ENCODE measurements at regions not wholly inside any gene's neighbourhood (a gene's known extent, or its start where the extent isn't known, plus 50 kb on each side); places are given as distances from the start of the nearest gene placed in this dataset.

DNA sequence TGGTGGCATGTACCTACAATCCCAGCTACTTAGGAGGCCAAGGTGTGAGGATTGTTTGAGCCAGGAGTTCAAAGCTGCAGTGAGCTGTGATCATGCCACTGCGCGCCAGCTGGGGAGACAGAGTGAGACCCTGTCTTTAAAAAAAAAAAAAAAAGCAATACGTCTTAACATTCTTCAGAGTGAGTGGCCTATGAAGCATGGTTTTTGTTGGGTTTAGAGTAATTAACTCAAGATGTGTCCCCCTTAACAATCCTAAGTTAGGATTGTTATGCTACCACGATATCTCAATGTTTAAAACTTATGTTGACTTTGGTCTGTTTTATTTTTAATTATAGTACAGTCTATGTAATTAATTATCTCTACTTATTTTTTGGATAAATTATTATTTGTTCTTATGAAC is 156.1 kb downstream of the HIPK3 start:
- 49 to 65% methylated on average over 4 of the region's 4 CpGs for WGBS, 2 donors
- no peak for DNase-seq (ENCODE audit: low spot score in 2 of 2)
- intact Hi-C loops (cut with DNase I; ENCODE audit: low total_unique reads): no loop called here
- TF ChIP-seq POLR2A (IDR thresholded peaks at IDR 0.05): no peak
- TF ChIP-seq, protein P1, sequence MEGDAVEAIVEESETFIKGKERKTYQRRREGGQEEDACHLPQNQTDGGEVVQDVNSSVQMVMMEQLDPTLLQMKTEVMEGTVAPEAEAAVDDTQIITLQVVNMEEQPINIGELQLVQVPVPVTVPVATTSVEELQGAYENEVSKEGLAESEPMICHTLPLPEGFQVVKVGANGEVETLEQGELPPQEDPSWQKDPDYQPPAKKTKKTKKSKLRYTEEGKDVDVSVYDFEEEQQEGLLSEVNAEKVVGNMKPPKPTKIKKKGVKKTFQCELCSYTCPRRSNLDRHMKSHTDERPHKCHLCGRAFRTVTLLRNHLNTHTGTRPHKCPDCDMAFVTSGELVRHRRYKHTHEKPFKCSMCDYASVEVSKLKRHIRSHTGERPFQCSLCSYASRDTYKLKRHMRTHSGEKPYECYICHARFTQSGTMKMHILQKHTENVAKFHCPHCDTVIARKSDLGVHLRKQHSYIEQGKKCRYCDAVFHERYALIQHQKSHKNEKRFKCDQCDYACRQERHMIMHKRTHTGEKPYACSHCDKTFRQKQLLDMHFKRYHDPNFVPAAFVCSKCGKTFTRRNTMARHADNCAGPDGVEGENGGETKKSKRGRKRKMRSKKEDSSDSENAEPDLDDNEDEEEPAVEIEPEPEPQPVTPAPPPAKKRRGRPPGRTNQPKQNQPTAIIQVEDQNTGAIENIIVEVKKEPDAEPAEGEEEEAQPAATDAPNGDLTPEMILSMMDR (IDR thresholded peaks at IDR 0.05): no peak
- H3K4me3 ChIP-seq (ENCODE audit: low read depth, poor library complexity, severe bottlenecking): no peak overlapping the region

DNA sequence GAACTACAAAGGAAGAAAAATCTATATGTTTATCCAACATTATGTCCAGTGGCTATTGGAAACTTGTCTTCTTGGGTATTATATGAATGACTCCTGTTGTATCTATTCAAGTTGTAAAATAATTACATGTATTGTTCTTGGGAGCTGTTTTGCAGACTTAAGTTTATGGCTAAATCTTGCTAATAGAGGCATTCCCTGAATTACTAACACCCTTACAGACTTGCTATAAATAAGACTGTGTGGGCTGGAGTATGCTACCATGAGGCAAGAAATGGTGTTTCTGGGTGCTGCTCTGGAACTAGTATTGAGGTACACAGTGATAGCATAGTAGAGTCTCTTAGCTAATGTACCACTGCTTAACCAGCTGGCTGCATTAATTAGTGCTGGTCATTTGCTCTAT is 155.1 kb downstream of the HIPK3 start:
- TF ChIP-seq POLR2A (IDR thresholded peaks at IDR 0.05): no peak
- TF ChIP-seq, protein P1 (IDR thresholded peaks at IDR 0.05): no peak
- intact Hi-C loops (cut with DNase I; ENCODE audit: low total_unique reads): no loop called here
- H3K4me3 ChIP-seq (ENCODE audit: low read depth, poor library complexity, severe bottlenecking): no peak overlapping the region
- no peak for DNase-seq (ENCODE audit: low spot score in 2 of 2)

DNA sequence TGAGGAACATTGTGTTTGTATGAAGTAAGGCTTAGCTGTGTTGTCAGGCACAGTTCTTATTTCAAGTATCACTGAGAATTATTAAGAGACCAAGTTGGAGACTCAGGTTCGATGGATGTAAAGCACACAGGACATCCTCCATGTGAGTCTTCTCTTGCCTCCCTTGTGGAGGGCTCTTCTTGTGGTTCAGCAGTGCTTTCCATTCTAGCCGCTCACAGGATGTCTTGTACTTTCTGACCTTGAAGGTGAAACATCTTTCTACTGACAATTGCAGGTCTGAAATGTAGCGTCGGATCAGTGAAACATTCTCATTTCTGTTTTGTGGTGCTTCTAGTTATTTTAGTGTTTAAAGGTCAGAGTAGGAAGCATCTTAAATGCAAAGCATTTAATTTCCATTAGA is 154.6 kb downstream of the HIPK3 start:
- no peak overlapping the region for H3K4me3 ChIP-seq (ENCODE audit: low read depth, poor library complexity, severe bottlenecking)
- intact Hi-C loops (cut with DNase I; ENCODE audit: low total_unique reads): no loop called here
- WGBS, 2 donors: 89% methylated on average over 4 of the region's 4 CpGs
- DNase-seq (ENCODE audit: low spot score in 2 of 2): no peak
- no peak for TF ChIP-seq POLR2A (IDR thresholded peaks at IDR 0.05)
- TF ChIP-seq, protein P1 (IDR thresholded peaks at IDR 0.05): no peak

DNA sequence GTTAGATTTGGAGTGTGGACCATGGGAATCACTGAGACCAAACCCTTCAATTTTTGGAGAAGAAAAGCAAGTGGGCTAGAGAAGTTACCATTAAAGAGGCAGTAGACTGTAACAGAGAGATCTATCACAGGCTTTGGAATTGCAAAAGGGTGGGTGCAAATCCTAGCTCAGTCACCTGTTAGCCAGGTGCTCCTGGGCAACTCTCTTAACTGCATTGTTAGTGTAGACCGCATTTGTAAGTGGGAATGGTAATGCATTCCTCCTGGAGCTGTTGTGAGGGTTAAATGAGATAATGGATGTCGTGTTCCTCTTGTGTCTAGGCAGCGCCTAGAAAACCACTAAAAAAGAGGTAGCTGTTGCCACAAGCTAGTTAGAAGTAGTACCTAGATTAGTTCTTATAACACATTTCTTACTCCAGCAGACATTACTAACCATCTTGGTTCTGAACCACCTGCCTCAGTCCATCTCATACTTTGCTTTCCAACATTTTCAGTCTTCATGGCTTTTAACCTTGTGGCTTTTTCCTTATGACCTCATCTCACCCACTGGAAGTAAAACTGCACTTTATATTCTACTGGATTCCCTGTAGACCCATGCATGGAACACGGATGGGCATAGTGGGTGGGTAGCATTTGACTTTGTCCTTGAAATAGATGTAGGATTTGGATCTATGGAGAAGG is 153.0 kb downstream of the HIPK3 start:
- intact Hi-C loops (cut with DNase I; ENCODE audit: low total_unique reads): no loop called here
- DNase-seq (ENCODE audit: low spot score in 2 of 2): no peak
- 54 to 61% methylated on average over 4 of the region's 4 CpGs for WGBS, 2 donors
- no peak for TF ChIP-seq POLR2A (IDR thresholded peaks at IDR 0.05)
- TF ChIP-seq, protein P1 (IDR thresholded peaks at IDR 0.05): no peak
- no peak overlapping the region for H3K4me3 ChIP-seq (ENCODE audit: low read depth, poor library complexity, severe bottlenecking)
